Dedifferentiated amniotic fluid mesenchymal stem cell (primary cell): ENCODE measurements at regions not wholly inside any gene's neighbourhood (a gene's known extent, or its start where the extent isn't known, plus 50 kb on each side); places are given as distances from the start of the nearest gene placed in this dataset.
"Not testable (repeated sequence)": the region's sequence is repeated elsewhere in the genome, so short reads cannot be mapped to it uniquely, and the experiment has no call there.

ENCODE experiments used
- DNase-seq: peaks from one replicate; pipeline ENCODE4 v3.0.0-alpha.2; 2016; ENCODE audit errors: extremely low spot score

GRCh38 chr2:111444516-111444915 is 323.8 kb downstream of the BCL2L11 start:
- not testable (repeated sequence) for DNase-seq

GRCh38 chr2:111445191-111445929 is 324.6 kb downstream of the BCL2L11 start:
- DNase-seq = not testable (repeated sequence)

GRCh38 chr2:111445941-111446340 is 325.2 kb downstream of the BCL2L11 start:
- not testable (repeated sequence) for DNase-seq

GRCh38 chr2:111447482-111447881 is 326.8 kb downstream of the BCL2L11 start:
- not testable (repeated sequence) for DNase-seq

GRCh38 chr2:111448796-111449195 is 328.1 kb downstream of the BCL2L11 start:
- DNase-seq = not testable (repeated sequence)

- DNase-seq = not testable (repeated sequence)
These were observed 329.8 kb downstream of the BCL2L11 start for GRCh38 chr2:111450526-111450925.

- DNase-seq = not testable (repeated sequence)
These were observed 331.0 kb downstream of the BCL2L11 start for GRCh38 chr2:111451692-111452199.

GRCh38 chr2:111452208-111452607 is 331.5 kb downstream of the BCL2L11 start:
- DNase-seq = not testable (repeated sequence)

- not testable (repeated sequence) for DNase-seq
These were observed 332.6 kb downstream of the BCL2L11 start for GRCh38 chr2:111453308-111453707.

- not testable (repeated sequence) for DNase-seq
These were observed 333.1 kb downstream of the BCL2L11 start for GRCh38 chr2:111453816-111454215.

GRCh38 chr2:111454404-111454803 is 333.7 kb downstream of the BCL2L11 start:
- DNase-seq = peak; percentile 16

GRCh38 chr2:111455016-111456015 is 334.6 kb downstream of the BCL2L11 start:
- DNase-seq = not testable (repeated sequence)

GRCh38 chr2:111457191-111457590 is 336.5 kb downstream of the BCL2L11 start:
- DNase-seq = not testable (repeated sequence)

GRCh38 chr2:111460901-111461300 is 340.2 kb downstream of the BCL2L11 start:
- not testable (repeated sequence) for DNase-seq

GRCh38 chr2:111461831-111462230 is 341.1 kb downstream of the BCL2L11 start:
- DNase-seq = not testable (repeated sequence)

GRCh38 chr2:111462572-111462971 is 341.9 kb downstream of the BCL2L11 start:
- not testable (repeated sequence) for DNase-seq

- DNase-seq = not testable (repeated sequence)
These were observed 342.6 kb downstream of the BCL2L11 start for GRCh38 chr2:111463238-111463848.

GRCh38 chr2:111463956-111464355 is 343.2 kb downstream of the BCL2L11 start:
- not testable (repeated sequence) for DNase-seq

- DNase-seq = not testable (repeated sequence)
These were observed 343.7 kb downstream of the BCL2L11 start for GRCh38 chr2:111464367-111464766.

GRCh38 chr2:111465521-111465920 is 344.8 kb downstream of the BCL2L11 start:
- DNase-seq = not testable (repeated sequence)

GRCh38 chr2:111466744-111467143 is 346.0 kb downstream of the BCL2L11 start:
- not testable (repeated sequence) for DNase-seq
